Fibroblast of mammary gland (primary cell): ENCODE measurements at regions not wholly inside any gene's neighbourhood (a gene's known extent, or its start where the extent isn't known, plus 50 kb on each side); places are given as distances from the start of the nearest gene placed in this dataset.

Experiments used
- DNase-seq: peaks from one replicate; pipeline ENCODE4 v3.0.0-alpha.2; 2010; ENCODE audit warnings: low read depth
- H3K4me3 ChIP-seq: 2 replicates; pipeline ENCODE4 v1.5.1; 2011; ENCODE audit warnings: low read depth, mild to moderate bottlenecking, low read length, moderate library complexity; ENCODE audit not compliant: control insufficient read depth
- CTCF ChIP-seq: conservative IDR thresholded peaks from 2 replicates; pipeline ENCODE4 v1.5.1; 2011; ENCODE audit warnings: low read depth, low read length, inconsistent platforms; ENCODE audit not compliant: control insufficient read depth, insufficient read depth

GRCh38 chr4:106502106-106502699 lies 133.6 kb upstream of the GIMD1 start:
- peak; percentile 33 for TF ChIP-seq CTCF
- DNase-seq: peak; percentile 12
- H3K4me3 ChIP-seq: no peak overlapping the region

- DNase-seq: peak; percentile 25
- no peak overlapping the region for H3K4me3 ChIP-seq
- TF ChIP-seq CTCF: no peak
Measured at GRCh38 chr4:106497271-106497670, 128.7 kb upstream of the GIMD1 start.

- DNase-seq: no peak
- H3K4me3 ChIP-seq: no peak overlapping the region
- TF ChIP-seq CTCF: no peak
Measured at GRCh38 chr4:106496061-106496460, 127.5 kb upstream of the GIMD1 start.

- DNase-seq: peak; percentile 89
- no peak for TF ChIP-seq CTCF
- no peak overlapping the region for H3K4me3 ChIP-seq
Measured at GRCh38 chr4:106495476-106495875, 126.9 kb upstream of the GIMD1 start.

- H3K4me3 ChIP-seq: no peak overlapping the region
- peak; percentile 76 for DNase-seq
- TF ChIP-seq CTCF: no peak
Measured at GRCh38 chr4:106494066-106494465, 125.5 kb upstream of the GIMD1 start.

- DNase-seq: peak; percentile 27
- no peak overlapping the region for H3K4me3 ChIP-seq
- TF ChIP-seq CTCF: no peak
Measured at GRCh38 chr4:106493086-106493485, 124.5 kb upstream of the GIMD1 start.

- no peak for TF ChIP-seq CTCF
- H3K4me3 ChIP-seq: no peak overlapping the region
- no peak for DNase-seq
Measured at GRCh38 chr4:106486533-106486932, 118.0 kb upstream of the GIMD1 start.
